Hepatocyte (in vitro differentiated cells): ENCODE measurements at regions not wholly inside any gene's neighbourhood (a gene's known extent, or its start where the extent isn't known, plus 50 kb on each side); places are given as distances from the start of the nearest gene placed in this dataset.

Source experiments
- CTCF ChIP-seq: fragments of 200-600 bp; sonication (generic); IDR thresholded peaks from 2 replicates; pipeline ENCODE4 v1.5.1; 2016; ENCODE audit warnings: antibody characterized with exemption, mild to moderate bottlenecking; ENCODE audit not compliant: poor library complexity
- EZH2 ChIP-seq: fragments of 200-600 bp; sonication (generic); IDR thresholded peaks from 2 replicates; pipeline ENCODE4 v1.6.1; 2016; ENCODE audit warnings: antibody characterized with exemption, mild to moderate bottlenecking, borderline replicate concordance
- EZH2phosphoT487 ChIP-seq: fragments of 200-600 bp; sonication (generic); IDR thresholded peaks from one replicate; pipeline ENCODE4 v1.6.1; 2018; ENCODE audit warnings: antibody characterized with exemption, mild to moderate bottlenecking, low read depth, moderate library complexity; ENCODE audit not compliant: unreplicated experiment, severe bottlenecking

- TF ChIP-seq CTCF (no peak), EZH2phosphoT487 (no peak), EZH2 (no peak)
Observed at GRCh38 chr11:97615546-97615945, 1225.7 kb downstream of the JRKL start.
